Activated CD8-positive, alpha-beta T cell treated with anti-CD3 and anti-CD28 coated beads for 36 hours (primary cell): ENCODE measurements at regions not wholly inside any gene's neighbourhood (a gene's known extent, or its start where the extent isn't known, plus 50 kb on each side); places are given as distances from the start of the nearest gene placed in this dataset.

Experiments used
- ATAC-seq: fragments of 200-7000 bp; cut with Tn5 transposase; one replicate; pipeline ENCODE4 v1.10.0; 2021; ENCODE audit warnings: mild to moderate bottlenecking, moderate library complexity
- CTCF ChIA-PET: fragments of 350-600 bp; sonication (Branson Sonifier 250); formaldehyde crosslinking; loops from one replicate; lab custom pipeline; 2021; ENCODE audit warnings: antibody characterized with exemption; lab: Charles Lee
- POLR2A ChIA-PET: fragments of 350-600 bp; sonication (Branson Sonifier 250); formaldehyde crosslinking; loops from one replicate; lab custom pipeline; 2021; ENCODE audit warnings: antibody characterized with exemption; lab: Charles Lee
- DNase-seq: peaks from one replicate; pipeline ENCODE4 v3.0.0-alpha.2; 2020
- H3K27ac Mint-ChIP-seq: one replicate; pipeline ENCODE4 v1.8.0; 2021; ENCODE audit warnings: mild to moderate bottlenecking, mixed read lengths
- H3K27me3 Mint-ChIP-seq: one replicate; pipeline ENCODE4 v1.8.0; 2021; ENCODE audit warnings: mixed read lengths
- H3K36me3 Mint-ChIP-seq: one replicate; pipeline ENCODE4 v1.8.0; 2021; ENCODE audit warnings: low read depth, mixed read lengths
- H3K4me1 Mint-ChIP-seq: one replicate; pipeline ENCODE4 v1.8.0; 2021; ENCODE audit warnings: low read depth, mixed read lengths
- H3K4me3 Mint-ChIP-seq: one replicate; pipeline ENCODE4 v1.8.0; 2021; ENCODE audit warnings: mild to moderate bottlenecking, moderate library complexity, mixed read lengths
- H3K9me3 Mint-ChIP-seq: one replicate; pipeline ENCODE4 v1.8.0; 2021; ENCODE audit warnings: mixed read lengths
- intact Hi-C: fragments of 100-400 bp; cut with micrococcal nuclease; formaldehyde crosslinking; loops from one replicate; pipeline ENCODE4 v1.10.0; 2022
- TF ChIP-seq, protein P1 (sequence below): fragments of 200-600 bp; IDR thresholded peaks from one replicate; pipeline ENCODE4 v1.8.0; 2022; ENCODE audit warnings: antibody characterized with exemption, mild to moderate bottlenecking

DNA sequence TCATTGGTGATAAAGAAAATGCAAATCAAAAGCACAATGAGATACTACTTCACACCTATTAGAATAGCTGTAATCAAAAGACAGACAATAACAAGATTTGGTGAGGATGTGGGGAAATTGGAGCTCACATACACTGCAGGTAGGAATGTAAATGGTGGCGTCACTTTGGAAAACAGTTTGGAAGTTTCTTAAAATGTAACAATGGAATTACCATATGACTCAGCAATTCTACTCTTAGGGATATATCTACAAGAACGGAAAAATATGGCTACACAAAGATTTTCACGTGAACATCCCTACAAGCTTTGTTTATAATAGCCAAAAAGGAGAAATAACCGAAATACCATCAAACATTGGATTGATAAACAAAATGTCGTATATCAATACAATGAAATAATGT is 270.4 kb downstream of the DOK5 start:
- ChIA-PET POLR2A (no interaction called here), CTCF (no interaction called here)
- peaks cover 3% of the 10 kb centered on the region for H3K27me3 Mint-ChIP-seq
- intact Hi-C loops: no loop called here
- no peak overlapping the region for H3K4me3 Mint-ChIP-seq
- H3K27ac Mint-ChIP-seq: no peak overlapping the region
- TF ChIP-seq, protein P1, sequence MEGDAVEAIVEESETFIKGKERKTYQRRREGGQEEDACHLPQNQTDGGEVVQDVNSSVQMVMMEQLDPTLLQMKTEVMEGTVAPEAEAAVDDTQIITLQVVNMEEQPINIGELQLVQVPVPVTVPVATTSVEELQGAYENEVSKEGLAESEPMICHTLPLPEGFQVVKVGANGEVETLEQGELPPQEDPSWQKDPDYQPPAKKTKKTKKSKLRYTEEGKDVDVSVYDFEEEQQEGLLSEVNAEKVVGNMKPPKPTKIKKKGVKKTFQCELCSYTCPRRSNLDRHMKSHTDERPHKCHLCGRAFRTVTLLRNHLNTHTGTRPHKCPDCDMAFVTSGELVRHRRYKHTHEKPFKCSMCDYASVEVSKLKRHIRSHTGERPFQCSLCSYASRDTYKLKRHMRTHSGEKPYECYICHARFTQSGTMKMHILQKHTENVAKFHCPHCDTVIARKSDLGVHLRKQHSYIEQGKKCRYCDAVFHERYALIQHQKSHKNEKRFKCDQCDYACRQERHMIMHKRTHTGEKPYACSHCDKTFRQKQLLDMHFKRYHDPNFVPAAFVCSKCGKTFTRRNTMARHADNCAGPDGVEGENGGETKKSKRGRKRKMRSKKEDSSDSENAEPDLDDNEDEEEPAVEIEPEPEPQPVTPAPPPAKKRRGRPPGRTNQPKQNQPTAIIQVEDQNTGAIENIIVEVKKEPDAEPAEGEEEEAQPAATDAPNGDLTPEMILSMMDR: no peak
- no peaks in the 10 kb centered on the region for H3K4me1 Mint-ChIP-seq
- no peak for DNase-seq
- peaks cover 7% of the 10 kb centered on the region for H3K9me3 Mint-ChIP-seq
- no peak for ATAC-seq
- H3K36me3 Mint-ChIP-seq: no peaks in the 10 kb centered on the region

DNA sequence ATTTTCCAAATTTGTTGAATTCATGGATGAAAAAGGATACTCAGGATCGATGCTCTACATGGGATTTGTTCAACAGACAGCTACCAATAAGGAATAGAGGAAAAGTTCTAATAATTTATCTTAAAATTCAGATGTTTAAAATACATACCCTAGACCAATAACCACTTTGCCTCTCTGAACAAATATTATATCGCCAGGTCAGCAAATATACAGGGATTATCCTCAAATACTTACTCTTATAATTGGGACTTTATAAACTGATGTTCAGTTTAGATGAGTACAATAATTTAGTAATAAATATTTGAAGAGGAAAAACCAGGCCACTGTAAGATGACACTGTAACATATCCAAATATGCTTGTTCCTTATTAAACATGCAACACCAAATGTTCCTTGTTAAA is 268.7 kb downstream of the DOK5 start:
- Mint-ChIP-seq H3K9me3 (peaks cover 6% of the 10 kb centered on the region), H3K27ac (no peak overlapping the region), H3K4me3 (no peak overlapping the region), H3K36me3 (no peaks in the 10 kb centered on the region), H3K4me1 (no peaks in the 10 kb centered on the region), H3K27me3 (peaks cover 3% of the 10 kb centered on the region)
- no peak for ATAC-seq
- intact Hi-C loops: no loop called here
- DNase-seq: no peak
- POLR2A ChIA-PET: no interaction called here
- TF ChIP-seq, protein P1: no peak
- CTCF ChIA-PET: no interaction called here

DNA sequence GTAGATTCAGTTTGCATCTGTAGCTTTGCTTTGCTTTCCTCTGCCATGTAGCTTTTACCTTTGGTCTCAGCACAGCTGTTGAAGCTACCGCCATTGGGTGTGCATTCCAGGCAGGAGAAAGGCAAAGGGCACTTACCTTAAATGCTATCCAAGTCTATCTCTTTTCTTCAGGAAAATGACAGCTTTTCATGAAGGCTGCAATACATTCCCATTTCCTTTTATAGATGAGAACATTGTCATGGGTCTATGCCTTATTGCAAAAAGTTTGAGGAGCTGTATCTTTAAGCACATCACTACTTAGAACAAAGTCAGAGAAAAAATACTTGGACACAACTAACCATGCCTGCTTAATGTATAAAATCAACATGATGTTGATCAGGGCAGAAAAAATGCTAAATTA is 266.8 kb downstream of the DOK5 start:
- Mint-ChIP-seq H3K27me3 (peaks cover 2% of the 10 kb centered on the region), H3K9me3 (peaks cover 3% of the 10 kb centered on the region), H3K27ac (no peak overlapping the region), H3K36me3 (no peaks in the 10 kb centered on the region), H3K4me3 (no peak overlapping the region), H3K4me1 (no peaks in the 10 kb centered on the region)
- ATAC-seq: no peak
- TF ChIP-seq, protein P1: no peak
- no peak for DNase-seq
- intact Hi-C loops: no loop called here
- ChIA-PET POLR2A (no interaction called here), CTCF (no interaction called here)

DNA sequence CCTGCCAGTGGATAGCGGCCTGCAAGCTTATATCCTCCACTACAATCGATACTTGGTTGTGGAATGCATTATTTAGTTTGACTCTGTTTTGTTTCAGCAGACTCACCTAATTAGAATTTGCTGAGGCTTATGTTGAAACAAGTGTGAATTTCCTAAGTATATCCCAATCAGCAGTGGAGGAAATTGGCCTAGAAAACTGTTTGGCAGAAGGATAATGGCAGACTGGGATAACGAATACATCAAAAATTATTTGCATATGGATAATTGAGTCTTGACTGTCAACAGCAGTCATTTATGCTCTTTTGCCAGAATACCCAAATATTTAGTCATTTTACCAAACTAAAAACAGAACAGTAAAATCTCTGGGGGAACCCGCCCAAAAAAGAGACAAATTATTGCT is 261.0 kb downstream of the DOK5 start:
- ATAC-seq (no peak), DNase-seq (no peak)
- Mint-ChIP-seq H3K4me1 (no peaks in the 10 kb centered on the region), H3K4me3 (no peak overlapping the region), H3K27me3 (no peaks in the 10 kb centered on the region), H3K27ac (no peak overlapping the region), H3K9me3 (no peaks in the 10 kb centered on the region), H3K36me3 (no peaks in the 10 kb centered on the region)
- intact Hi-C loops: no loop called here
- POLR2A ChIA-PET: no interaction called here
- TF ChIP-seq, protein P1: no peak
- CTCF ChIA-PET: no interaction called here

DNA sequence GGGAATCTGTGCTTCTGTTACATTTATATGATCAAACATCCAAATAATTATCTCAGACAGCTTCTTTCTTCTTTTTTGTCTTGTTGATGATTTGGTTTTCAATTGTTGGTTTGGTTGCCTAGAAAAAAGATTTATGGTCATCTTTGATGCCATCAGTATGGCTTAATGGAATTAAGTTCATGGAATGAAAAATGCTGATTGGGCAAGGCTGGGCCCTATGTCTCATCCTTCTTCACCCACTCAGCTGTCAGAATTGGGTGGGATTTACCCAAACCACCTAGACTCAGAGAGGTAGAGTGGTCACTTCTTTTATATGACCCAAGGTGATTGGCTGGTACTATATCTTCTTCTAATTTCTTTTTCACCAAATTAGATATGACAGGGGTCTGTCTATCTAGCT is 258.3 kb downstream of the DOK5 start:
- ATAC-seq (no peak), DNase-seq (no peak)
- no peaks in the 10 kb centered on the region for H3K36me3 Mint-ChIP-seq
- ChIA-PET CTCF (interaction anchor here (1.3 kb wide), 1 partner anchor 13 kb away, joined by 3 read pairs; no protein-coding TSS in a partner anchor), POLR2A (no interaction called here)
- H3K4me1 Mint-ChIP-seq: no peaks in the 10 kb centered on the region
- no peaks in the 10 kb centered on the region for H3K27me3 Mint-ChIP-seq
- H3K27ac Mint-ChIP-seq: no peak overlapping the region
- no peak overlapping the region for H3K4me3 Mint-ChIP-seq
- TF ChIP-seq, protein P1: no peak
- H3K9me3 Mint-ChIP-seq: no peaks in the 10 kb centered on the region
- intact Hi-C loops: no loop called here
